Hematopoietic multipotent progenitor cell treated with erythropoietin and hydrocortisone succinate and interleukin-3 and kit ligand, for 4 days (in vitro differentiated cells): ENCODE measurements at regions not wholly inside any gene's neighbourhood (a gene's known extent, or its start where the extent isn't known, plus 50 kb on each side); places are given as distances from the start of the nearest gene placed in this dataset.

Experiments used
- DNase-seq: peaks from one replicate; pipeline ENCODE4 v3.0.0-alpha.2; 2015

GRCh38 chr7:21094589-21094988 is 307.9 kb upstream of the SP8 start:
- no peak for DNase-seq

- DNase-seq, result no peak
Measured at GRCh38 chr7:21099432-21099831, 312.7 kb upstream of the SP8 start.

GRCh38 chr7:21099955-21100354 is 313.3 kb upstream of the SP8 start:
- DNase-seq, result no peak

GRCh38 chr7:21101541-21101940 is 314.9 kb upstream of the SP8 start:
- no peak for DNase-seq

- DNase-seq, result no peak
Measured at GRCh38 chr7:21103426-21104123, 316.9 kb upstream of the SP8 start.

GRCh38 chr7:21104124-21104500 is 317.4 kb upstream of the SP8 start:
- no peak for DNase-seq

GRCh38 chr7:21106296-21106732 is 319.6 kb upstream of the SP8 start:
- no peak for DNase-seq

GRCh38 chr7:21107101-21107500 is 320.4 kb upstream of the SP8 start:
- DNase-seq, result no peak

GRCh38 chr7:21108182-21108581 is 319.7 kb upstream of the SP4 start:
- no peak for DNase-seq

GRCh38 chr7:21113609-21114415 is 314.1 kb upstream of the SP4 start:
- no peak for DNase-seq

GRCh38 chr7:21123586-21123985 is 304.3 kb upstream of the SP4 start:
- DNase-seq, result no peak

- DNase-seq, result no peak
Measured at GRCh38 chr7:21125297-21125696, 302.6 kb upstream of the SP4 start.

- DNase-seq, result peak; percentile 7
Measured at GRCh38 chr7:21128062-21128817, 299.6 kb upstream of the SP4 start.

GRCh38 chr7:21131897-21132296 is 296.0 kb upstream of the SP4 start:
- no peak for DNase-seq

- no peak for DNase-seq
Measured at GRCh38 chr7:21134631-21135030, 293.3 kb upstream of the SP4 start.

GRCh38 chr7:21135437-21135836 is 292.4 kb upstream of the SP4 start:
- no peak for DNase-seq

- DNase-seq, result no peak
Measured at GRCh38 chr7:21137640-21138039, 290.2 kb upstream of the SP4 start.

- no peak for DNase-seq
Measured at GRCh38 chr7:21140622-21141021, 287.3 kb upstream of the SP4 start.

GRCh38 chr7:21141476-21141875 is 286.4 kb upstream of the SP4 start:
- DNase-seq, result no peak

GRCh38 chr7:21142081-21142480 is 285.8 kb upstream of the SP4 start:
- DNase-seq, result no peak

GRCh38 chr7:21146642-21147423 is 281.1 kb upstream of the SP4 start:
- DNase-seq, result no peak

- DNase-seq, result no peak
Measured at GRCh38 chr7:21149809-21150208, 278.1 kb upstream of the SP4 start.

- no peak for DNase-seq
Measured at GRCh38 chr7:21154614-21155013, 273.3 kb upstream of the SP4 start.
